WERI-Rb-1 (cell line): ENCODE measurements at regions not wholly inside any gene's neighbourhood (a gene's known extent, or its start where the extent isn't known, plus 50 kb on each side); places are given as distances from the start of the nearest gene placed in this dataset.
A peak's percentile ranks its signal among the peaks of the same experiment; 100 is the strongest.

Experiments used
- DNase-seq: peaks from one replicate; pipeline ENCODE4 v3.0.0-alpha.2; 2020
- H3K27ac ChIP-seq: fragments of 250-450 bp; sonication (Bioruptor Pico); 2 replicates; pipeline ENCODE4 v1.5.1; 2020; ENCODE audit warnings: mild to moderate bottlenecking, moderate library complexity
- H3K27me3 ChIP-seq: fragments of 250-450 bp; sonication (Bioruptor Pico); 2 replicates; pipeline ENCODE4 v1.5.1; 2021; ENCODE audit warnings: mild to moderate bottlenecking, low read depth, moderate library complexity; ENCODE audit not compliant: insufficient read depth, severe bottlenecking
- H3K36me3 ChIP-seq: fragments of 250-450 bp; sonication (Bioruptor Pico); 2 replicates; pipeline ENCODE4 v1.5.1; 2020; ENCODE audit warnings: mild to moderate bottlenecking, moderate library complexity
- H3K4me3 ChIP-seq: 2 replicates; pipeline ENCODE4 v1.5.1; 2011; ENCODE audit warnings: low read depth, mild to moderate bottlenecking, control low read depth, low read length
- H3K9me3 ChIP-seq: fragments of 250-450 bp; sonication (Bioruptor Pico); 2 replicates; pipeline ENCODE4 v1.5.1; 2021; ENCODE audit warnings: mild to moderate bottlenecking, moderate library complexity; ENCODE audit not compliant: severe bottlenecking
- CTCF ChIP-seq: IDR thresholded peaks from 2 replicates; pipeline ENCODE4 v1.5.1; 2011; ENCODE audit warnings: low read depth, mild to moderate bottlenecking, control low read depth, inconsistent platforms, low read length

DNA sequence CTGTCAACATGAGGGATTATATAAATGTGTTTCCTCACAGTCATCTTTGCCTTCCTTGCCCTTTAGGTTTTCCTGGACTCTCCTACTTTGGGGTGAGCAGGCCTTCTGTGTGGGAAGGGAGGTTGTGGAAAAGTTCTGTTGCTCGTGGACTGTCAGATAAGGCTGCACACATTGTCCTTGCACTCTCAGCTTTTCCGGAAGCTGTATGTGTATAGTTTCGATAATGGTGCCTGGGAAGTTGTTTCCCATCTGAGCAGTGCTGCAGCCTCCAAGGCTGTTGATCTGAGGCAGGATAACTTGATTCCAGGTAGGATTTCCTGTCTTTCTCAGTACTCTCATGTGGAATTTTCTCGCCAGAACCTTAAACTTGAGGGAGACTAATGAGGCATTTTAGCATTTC is 297.8 kb upstream of the AZI2 start:
- no peak for TF ChIP-seq CTCF
- Histone ChIP-seq H3K27me3 (no peaks in the 10 kb centered on the region), H3K4me3 (no peak overlapping the region), H3K27ac (no peak overlapping the region), H3K36me3 (no peaks in the 10 kb centered on the region), H3K9me3 (no peaks in the 10 kb centered on the region)
- DNase-seq: no peak

- Histone ChIP-seq H3K27me3 (no peaks in the 10 kb centered on the region), H3K4me3 (no peak overlapping the region)
- no peak for TF ChIP-seq CTCF
These were observed 300.6 kb upstream of the AZI2 start for GRCh38 chr3:28649266-28649665.

GRCh38 chr3:28651159-28651558 is 302.5 kb upstream of the AZI2 start:
- no peak overlapping the region for H3K27ac ChIP-seq
- TF ChIP-seq CTCF: no peak
- no peaks in the 10 kb centered on the region for H3K36me3 ChIP-seq
- no peak for DNase-seq
- H3K27me3 ChIP-seq: no peaks in the 10 kb centered on the region
- H3K4me3 ChIP-seq: no peak overlapping the region
- H3K9me3 ChIP-seq: no peaks in the 10 kb centered on the region

More at GRCh38 chr3:28649266-28649665, 300.6 kb upstream of the AZI2 start:
- H3K9me3 ChIP-seq: no peaks in the 10 kb centered on the region
- DNase-seq: no peak
- no peak overlapping the region for H3K27ac ChIP-seq
- no peaks in the 10 kb centered on the region for H3K36me3 ChIP-seq

DNA sequence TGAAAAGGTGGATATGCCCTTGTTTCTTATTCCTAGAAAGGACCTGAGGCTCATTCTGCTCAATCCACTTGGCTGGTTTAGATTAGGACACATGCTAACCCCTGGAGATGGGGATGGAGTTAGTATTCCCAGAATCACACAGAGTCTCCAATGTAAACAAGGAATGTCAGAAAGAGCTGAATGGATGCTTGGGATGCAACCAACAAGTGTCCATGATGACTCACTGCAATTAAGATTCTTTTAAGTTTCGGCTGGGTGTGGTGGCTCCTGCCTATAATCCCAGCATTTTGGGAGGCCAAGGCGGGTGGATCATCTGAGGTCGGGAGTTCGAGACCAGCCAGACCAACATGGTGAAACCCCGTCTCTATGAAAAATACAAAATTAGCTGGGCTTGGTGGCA is 315.5 kb upstream of the AZI2 start:
- no peak overlapping the region for H3K4me3 ChIP-seq
- no peaks in the 10 kb centered on the region for H3K27me3 ChIP-seq
- no peak for DNase-seq
- no peaks in the 10 kb centered on the region for H3K36me3 ChIP-seq
- H3K9me3 ChIP-seq: no peaks in the 10 kb centered on the region
- no peak overlapping the region for H3K27ac ChIP-seq
- TF ChIP-seq CTCF: no peak

GRCh38 chr3:28667646-28668621 is 319.3 kb upstream of the AZI2 start:
- Histone ChIP-seq H3K36me3 (no peaks in the 10 kb centered on the region), H3K4me3 (no peak overlapping the region), H3K27ac (no peak overlapping the region), H3K9me3 (no peaks in the 10 kb centered on the region), H3K27me3 (no peaks in the 10 kb centered on the region)
- DNase-seq: peak; percentile 69
- peak; percentile 83 for TF ChIP-seq CTCF
